NCI-H2029 treated with DMSO at 0.1 percent for 48 hours (cell line): ENCODE measurements at regions not wholly inside any gene's neighbourhood (a gene's known extent, or its start where the extent isn't known, plus 50 kb on each side); places are given as distances from the start of the nearest gene placed in this dataset.
"Not testable (repeated sequence)": the region's sequence is repeated elsewhere in the genome, so short reads cannot be mapped to it uniquely, and the experiment has no call there.

Source experiments
- DNase-seq: peaks from one replicate; lab custom pipeline; 2025; lab: John Stamatoyannopoulos, UW

DNA sequence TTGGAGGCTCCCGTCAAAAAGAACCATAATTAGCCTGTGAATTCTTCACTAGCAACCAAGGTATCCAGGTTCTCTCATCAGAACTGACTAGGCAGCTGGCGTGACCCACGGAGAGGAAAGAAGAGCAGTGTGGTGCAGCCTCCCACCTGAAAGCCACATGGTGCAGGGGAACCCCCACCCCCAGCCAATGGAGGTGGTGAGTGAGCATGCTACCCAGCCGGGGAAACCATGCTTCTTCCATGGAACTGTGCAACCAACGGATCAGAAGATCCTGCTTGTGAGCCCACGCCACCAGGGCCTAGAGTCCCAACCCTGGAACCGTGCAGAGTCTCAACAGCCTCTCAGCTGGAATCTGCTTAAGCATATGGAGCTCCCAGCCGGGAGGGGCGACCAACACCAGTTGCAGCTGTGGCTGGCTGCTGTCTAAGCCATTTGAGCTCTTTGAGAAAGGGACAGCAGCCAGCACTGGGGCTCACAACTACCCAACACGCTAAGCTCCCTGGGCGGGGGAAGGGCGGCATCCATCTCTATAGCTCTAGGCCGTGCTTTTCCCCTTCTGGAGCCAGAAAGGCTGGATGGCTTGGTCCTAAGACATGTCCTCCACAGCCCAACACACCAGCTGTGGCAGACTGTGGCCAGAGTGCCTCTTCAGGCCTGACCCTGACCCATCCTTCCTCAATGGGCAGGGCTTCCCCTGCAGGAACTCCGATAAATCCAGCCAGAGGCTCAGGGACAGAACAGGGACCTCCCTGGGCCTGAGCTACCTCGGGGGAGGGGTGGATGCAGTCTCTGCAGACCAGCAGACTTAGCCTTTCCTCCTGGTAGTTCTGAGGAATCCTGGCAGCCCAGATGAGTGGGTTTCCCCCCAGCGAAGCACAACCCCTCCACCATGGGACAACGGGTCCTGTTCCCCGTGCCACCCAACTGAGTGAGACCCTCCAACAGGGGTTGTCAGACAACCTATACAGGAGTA lies 151.4 kb upstream of the NXPH2 start:
- no peak for DNase-seq

DNA sequence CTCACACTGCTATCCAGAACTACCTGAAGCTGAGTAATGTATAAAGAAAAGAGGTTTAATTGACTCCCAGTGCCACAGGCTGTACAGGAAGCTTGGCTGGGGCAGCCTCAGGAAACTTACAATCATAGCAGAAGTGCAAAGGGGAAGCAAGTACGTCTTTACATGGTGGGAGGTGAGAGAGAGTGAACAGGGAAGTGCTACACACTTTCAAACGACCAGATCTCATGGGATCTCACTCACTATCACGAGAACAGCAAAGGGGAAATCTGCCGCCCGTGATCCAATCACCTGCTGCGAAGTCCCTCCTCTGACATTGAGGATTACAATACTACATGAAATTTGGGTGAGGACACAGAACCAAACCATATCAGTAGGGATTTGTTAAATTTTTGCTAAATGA lies 150.4 kb upstream of the NXPH2 start:
- no peak for DNase-seq

DNA sequence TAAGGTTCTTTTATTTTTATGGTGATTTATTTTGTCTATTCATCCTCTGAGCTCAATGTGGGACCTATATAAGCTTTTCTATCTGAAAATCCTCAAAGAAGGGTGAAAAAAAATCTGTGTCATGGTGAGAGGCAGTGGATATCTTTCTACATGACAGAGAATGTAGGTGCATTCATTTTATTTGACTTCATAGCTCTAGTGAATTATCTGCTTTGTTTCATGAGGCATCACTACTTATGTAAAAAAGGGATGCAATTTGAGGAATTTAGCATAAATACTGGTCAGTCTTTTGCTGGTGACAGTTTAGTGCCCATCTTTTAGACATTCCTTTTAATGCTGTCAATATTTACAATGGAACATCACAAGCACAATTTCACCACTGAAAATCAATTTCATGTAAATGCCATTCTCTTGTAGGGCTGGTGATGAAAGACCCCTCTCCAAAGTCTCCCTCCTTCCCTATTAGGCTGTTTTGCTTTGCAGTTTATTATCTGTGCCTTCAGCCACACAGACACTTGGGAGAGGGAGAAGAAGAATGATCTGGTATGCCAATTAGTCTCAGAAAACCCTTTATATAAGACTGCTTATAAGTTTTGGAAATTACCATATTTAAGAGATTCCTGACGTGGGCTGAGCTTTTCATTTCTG lies 148.3 kb upstream of the NXPH2 start:
- no peak for DNase-seq

DNA sequence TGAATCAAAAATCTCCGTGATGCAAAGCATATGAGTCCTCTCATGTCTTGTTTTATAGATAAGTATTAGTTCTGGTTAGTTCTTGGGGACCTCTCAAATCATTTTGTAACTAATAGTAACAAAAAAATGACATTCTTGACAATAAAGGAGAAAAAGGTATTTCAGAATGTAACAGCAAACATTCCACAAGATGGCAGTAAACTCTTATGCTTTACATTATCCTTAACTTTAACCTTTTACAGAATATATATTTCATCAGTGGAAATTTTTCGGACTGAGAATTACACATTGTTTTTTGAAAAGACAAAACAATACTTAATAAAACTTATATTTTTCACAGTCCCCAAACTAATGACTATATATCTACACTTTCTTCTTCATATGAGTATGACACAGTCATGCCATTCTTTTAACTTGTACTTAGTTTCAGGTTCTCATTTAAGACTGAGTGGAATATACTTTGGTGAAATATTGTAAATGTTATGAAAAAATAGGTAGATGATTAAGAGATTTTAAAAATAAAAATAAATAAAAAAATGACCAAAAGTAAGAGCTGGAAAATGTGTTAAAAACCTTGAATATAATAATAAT lies 142.9 kb upstream of the NXPH2 start:
- DNase-seq: no peak

DNA sequence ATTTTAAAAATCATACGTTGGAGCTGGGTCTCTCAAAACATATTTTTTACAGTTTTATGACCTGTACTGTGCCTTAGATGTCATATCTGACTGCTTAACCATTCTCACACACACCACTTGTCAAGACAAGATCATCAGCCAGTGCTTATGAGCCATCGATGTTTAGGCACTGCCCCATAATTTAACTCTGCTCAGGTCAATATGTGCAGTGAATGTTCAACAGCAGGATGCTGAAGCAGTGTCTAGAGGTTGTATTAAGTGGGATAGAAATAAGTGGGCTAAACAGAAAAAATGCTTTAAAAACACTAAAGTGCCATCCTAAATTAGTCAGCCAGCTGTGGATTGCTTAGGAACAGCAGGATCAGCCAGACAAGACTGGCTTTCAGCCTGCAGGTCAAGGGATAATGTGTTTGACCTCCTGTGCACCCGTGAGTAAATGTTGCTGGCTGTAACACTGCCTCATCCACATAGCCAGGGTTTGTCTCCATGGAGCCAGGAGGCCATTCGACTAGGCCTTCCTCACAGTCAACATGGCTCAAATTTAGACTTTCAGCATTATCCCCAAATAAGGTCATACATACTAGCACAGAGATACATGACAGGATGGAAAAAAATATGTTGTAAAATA lies 139.0 kb upstream of the NXPH2 start:
- no peak for DNase-seq

DNA sequence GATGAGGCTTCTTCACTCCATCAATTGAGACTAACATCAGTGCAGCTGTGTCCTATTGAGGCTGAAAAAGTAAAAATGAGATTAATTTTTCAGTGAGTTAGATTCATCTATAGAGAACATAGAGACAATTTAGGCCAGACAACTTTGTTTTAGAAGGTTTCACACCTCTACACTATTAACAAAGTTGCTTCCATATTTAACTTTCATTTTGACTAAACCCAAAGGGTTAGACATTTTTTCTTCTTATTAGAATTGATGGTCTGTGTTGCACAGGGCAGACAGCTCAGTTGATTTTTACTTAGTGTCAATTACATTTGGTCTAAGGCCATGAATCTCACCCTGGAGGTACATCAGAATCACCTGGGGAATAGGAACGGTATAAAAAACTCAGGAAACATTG lies 130.2 kb upstream of the NXPH2 start:
- DNase-seq: no peak

DNA sequence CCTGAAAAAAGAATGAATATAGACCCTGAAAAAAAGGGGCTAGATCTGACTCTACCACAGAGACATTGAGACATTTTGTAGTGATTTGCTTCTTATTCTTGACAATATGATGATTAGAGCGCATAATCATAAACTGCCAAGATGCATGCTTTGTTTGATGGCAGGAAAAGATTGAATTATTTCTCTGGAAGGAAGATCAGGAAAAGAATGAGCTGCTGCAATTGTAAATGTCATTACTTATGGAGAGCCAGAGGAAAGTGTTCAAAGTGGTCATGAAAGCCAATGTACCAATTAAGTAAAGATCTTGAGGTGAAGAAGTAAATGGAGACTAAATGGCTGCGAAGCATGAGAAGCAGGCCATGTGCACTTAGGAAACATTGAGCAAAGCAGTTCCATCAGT lies 126.4 kb upstream of the NXPH2 start:
- no peak for DNase-seq

DNA sequence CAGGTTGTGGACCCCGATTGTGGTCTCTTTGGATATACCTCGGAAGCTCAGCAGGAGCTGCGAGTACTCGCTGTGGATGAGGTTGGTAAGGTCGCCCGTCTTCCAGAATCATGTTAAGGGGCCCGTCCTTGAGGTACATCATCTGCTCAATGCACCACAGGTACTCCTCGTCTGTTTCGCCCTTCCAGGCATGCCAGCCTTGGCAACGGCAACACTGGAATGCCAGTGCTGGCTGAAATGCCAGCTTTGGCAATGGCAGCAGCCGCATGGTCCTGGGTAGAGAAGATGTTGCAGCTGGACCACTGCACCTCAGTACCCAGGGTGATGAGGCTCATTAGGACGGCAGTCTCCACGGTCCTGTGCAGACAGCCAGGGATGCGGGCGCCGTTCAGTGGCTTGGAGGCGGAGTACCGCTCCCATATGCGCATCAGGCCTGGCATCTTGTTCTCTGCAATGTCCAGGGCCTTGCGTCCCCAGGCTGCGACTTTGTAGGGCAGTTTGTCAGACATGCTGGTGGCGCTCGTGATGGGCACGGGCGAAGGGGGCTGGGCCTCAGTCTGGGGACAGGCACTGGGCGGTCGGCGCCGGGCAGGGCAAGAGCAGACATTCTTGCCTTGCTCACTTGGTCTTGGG lies 122.2 kb upstream of the NXPH2 start:
- DNase-seq: no peak

DNA sequence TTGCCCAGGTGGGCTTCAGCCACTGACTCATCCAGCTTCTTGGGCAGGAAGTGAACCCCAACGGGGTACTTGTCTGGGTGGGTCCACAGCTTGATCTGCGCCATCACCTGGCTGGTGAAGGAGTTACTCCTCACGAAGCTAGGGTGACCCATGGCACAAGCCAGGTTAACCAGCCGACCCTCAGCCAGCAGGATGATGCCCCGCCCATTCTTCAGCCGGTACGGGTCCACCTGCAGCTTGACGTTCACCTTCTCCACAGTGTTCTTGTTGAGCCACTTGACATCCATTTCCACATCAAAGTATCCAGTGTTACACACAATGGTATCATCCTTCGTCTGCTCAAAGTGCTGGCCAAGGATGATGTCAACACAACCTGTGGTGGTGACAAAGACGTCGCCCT lies 121.3 kb upstream of the NXPH2 start:
- no peak for DNase-seq

DNA sequence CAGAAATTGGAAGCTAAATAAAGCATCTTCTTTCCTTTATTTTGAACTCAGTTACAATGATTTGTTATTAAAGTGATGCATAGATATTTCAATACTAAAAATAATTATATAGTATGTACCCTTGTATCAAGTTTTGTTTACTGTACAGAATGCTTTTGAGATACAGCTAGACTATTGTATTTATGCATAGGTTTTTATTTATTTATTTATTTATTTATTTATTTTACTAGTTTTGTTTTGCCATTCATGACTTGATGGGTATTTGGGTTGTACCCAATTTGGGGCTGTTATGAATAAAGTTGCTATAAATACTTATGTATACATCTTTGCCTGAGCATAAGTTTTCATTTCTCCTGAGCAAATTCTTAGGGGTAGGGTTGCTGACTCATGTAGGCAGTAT lies 118.7 kb upstream of the NXPH2 start:
- no peak for DNase-seq

DNA sequence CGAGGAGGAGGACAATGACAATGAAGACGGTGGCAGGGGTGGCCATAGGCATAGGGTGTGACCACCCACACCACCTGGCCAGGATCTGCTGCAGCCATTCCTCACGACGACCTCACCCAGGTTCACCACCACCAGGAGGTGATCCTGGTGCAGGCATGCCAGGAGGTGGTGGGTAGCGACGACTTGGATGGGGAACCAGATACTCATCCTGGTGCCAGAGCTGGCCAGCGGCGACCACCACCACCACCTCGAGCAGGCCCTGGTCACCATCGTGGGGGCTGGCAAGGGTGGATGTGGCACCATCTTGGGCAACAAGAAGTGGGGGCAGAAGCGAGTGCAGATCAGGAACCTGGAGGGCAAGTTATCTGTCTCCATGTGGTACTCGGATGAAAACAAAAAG lies 117.1 kb upstream of the NXPH2 start:
- DNase-seq: no peak

DNA sequence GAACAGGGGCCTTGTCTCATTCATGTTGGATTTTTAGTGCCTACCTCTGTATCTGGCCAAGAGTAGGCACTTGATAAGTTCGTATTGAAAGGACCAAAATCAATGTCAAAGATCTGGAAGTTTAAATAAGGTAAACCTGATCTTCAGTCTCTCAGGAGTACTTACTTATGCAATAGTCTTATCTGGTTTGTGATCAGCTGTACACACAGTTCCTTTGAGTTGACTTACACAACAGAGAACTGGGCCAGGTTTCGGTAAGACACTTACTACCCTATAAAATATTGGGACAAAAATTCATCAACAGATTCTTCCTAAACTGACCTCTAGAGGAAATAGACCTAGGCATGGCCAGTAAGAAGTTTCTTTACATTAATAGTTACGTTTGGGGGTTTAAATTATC lies 113.6 kb upstream of the NXPH2 start:
- no peak for DNase-seq

DNA sequence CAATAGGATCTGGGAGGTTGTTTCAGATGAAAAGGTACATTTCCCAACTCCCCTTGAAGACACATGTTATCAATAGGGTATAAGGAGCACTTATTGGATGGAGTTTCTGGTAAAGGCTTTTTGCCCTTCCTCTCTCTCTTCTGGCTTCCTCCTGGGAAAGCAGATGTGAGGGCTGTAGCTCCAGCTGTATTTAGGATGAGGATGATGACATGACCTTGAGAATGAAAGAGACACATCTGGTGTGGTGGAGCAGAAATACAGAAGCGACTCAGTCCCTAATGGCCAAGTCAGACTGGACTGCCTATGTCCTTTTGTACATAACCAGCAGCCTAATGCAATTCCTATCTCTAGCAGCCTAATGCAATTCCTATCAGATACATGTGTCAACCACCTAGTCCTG lies 100.9 kb upstream of the NXPH2 start:
- DNase-seq: no peak

DNA sequence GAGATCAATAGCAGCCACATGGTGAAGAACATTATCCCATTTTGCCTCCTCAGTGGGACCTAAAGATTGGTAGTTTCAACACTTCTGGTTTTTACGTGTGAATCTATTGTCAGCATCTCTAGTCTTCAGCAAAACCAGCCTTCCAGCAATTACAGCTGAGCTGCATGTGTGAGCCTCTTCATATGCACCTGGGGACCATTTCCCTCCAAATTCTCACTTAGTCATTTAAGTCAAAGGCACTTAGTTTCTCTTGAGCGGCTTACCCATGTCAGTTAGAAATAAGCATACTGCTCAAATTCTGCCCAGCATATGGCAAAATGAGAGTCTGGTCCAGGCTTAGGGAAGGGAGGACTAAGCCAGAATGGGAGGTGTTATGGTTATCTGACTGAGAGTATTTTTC lies 99.7 kb upstream of the NXPH2 start:
- DNase-seq: no peak

DNA sequence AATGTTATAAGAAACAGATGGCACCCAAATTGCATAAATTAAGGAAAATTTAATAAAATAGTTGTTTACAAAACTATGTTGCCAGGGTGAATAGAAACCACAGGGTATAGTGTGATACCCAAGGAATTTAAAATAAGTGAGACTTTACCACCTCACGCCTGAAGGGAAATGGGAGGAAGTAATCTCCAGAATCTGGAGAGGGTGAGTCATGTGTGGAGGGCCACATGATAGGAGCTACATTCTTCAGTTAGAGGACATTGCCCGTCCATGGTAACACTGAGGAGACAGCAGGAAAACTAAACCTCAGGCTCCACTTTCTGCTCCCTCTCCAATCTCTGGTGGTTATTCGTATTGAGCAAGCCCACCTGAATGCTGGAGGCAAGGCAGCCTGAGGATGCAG lies 97.2 kb upstream of the NXPH2 start:
- no peak for DNase-seq

DNA sequence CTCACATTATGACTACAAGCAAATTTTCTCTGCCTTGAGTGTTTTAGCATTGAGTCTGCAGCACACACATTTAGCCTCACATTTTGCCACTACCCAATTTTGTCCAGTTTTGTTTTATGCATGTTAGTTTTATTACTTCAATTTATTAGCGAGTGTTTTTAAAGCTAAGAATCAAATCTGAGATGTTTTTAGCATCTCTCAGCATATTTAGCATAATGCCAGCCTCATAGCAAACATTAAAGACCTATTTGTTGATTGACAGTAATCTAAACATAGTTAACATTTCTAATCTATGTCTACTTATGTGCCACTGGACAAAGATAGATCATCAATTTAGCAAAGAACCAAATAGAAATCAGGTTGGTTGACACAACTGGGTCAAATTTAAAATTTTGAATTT lies 94.1 kb upstream of the NXPH2 start:
- DNase-seq: no peak

DNA sequence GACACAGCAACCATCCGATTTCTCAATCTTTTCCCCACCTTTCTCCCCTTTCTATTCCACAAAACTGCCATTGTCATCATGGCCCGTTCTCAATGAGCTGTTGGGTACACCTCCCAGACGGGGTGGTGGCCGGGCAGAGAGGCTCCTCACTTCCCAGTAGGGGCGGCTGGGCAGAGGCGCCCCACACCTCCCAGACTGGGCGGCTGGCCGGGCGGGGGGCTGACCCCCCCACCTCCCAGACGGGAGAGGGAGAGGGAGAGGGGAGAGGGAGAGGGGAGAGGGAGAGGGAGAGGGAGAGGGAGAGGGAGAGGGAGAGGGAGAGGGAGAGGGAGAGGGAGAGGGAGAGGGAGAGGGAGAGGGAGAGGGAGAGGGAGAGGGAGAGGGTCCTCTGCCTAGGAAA lies 91.9 kb upstream of the NXPH2 start:
- DNase-seq: not testable (repeated sequence)

DNA sequence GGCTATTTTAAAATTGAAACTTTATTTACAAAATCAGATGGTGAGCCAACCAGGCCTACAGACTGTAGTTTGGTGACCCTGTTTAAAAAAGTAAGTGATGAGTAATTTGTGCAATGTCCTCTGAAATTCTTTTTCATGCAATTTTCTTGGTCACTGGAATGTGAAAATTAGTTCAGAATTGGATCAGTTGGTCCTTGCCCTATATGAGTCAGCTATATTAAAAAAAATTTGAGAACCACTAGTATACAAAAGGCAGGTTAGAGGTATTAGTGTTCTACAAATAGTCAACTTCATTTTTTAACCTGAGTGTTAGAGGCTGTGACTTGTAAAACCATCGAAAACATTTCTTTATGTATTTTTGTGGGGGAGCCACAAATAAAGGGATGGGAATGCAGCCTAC lies 91.1 kb upstream of the NXPH2 start:
- DNase-seq: no peak

DNA sequence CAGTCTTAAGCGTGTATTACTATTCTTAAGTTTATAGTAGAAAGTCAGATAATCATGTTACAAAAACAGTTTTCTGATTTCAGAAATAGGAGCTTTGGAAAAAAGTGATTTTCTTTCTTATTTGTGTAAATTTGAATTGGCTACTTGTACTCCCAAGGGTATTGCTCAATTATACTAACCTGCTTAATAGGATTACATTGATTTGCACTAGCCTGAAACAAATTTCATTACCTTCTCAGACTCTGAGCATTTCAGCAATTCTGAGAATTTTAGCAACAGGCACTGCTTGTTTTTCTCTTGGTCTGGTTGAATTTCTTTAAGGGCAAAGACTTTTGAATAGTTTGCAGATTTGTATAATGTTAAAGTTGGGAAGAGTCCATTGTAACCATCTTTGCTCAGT lies 87.2 kb upstream of the NXPH2 start:
- DNase-seq: no peak

DNA sequence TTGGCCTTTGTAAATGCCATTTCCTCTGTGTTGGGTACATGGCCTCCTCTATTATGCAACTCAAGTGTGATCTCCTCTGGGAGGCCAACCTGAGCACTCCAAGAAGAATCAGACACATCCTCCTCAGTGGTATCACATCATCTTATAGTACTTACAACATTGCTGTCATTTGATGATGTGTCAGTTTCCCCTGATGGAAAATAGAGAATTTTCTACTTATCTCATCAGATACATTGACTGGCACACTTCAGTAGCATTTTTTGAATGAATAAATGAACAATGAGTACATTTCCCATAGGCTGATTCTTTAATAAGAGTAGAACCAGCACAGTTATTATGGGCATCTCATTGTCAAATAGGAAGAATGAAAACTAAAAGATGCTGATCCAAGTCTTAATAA lies 86.6 kb upstream of the NXPH2 start:
- no peak for DNase-seq

DNA sequence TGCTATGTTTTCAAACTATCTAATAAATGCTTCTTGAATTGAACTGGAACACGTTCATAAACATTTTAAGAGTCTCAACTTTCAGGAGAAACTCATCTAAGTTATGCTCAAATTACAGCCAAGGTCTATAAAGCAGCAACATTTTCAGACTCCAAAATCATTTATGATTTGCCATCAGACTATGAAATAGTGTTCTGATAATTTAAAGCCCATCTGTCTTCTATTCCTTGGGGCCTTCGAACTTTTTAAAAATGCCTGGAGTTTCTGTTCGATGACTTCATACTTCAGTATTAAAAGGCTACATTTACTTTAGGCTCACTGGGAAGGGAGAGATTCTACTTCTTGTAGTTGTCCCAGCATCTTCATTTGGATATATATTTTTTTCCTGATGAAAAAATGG lies 73.6 kb upstream of the NXPH2 start:
- DNase-seq: no peak

DNA sequence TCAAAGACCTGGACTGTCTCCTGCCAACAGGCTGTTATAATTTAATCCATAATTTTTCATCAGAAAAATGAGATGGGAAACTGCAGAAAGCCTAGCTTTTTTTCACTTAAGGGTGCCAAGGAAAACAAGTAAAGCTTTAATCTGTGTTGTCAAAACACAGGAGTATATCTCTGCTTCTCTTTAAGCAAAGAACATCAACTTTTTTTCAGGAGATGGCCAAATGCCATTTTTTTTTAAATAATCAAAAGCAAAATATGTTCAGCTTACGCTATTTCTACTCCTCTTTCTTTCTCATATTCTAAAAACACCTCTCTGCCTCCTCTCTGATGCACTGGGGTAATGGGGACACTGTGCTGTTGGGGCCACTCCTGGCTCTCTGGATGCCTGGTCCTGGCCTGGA lies 73.1 kb upstream of the NXPH2 start:
- DNase-seq: no peak
